GM21737 (cell line): ENCODE measurements at regions not wholly inside any gene's neighbourhood (a gene's known extent, or its start where the extent isn't known, plus 50 kb on each side); places are given as distances from the start of the nearest gene placed in this dataset.
"Not testable (repeated sequence)": the region's sequence is repeated elsewhere in the genome, so short reads cannot be mapped to it uniquely, and the experiment has no call there.

Source experiments
- ATAC-seq: cut with Tn5 transposase; IDR thresholded peaks from one replicate; pipeline ENCODE4 v1.9.1; 2021; ENCODE audit warnings: mild to moderate bottlenecking, moderate library complexity; ENCODE audit not compliant: unreplicated experiment

GRCh38 chr3:72082776-72083462, 298.0 kb upstream of the PROK2 start:
- ATAC-seq, result no peak

GRCh38 chr3:72082186-72082715, 297.3 kb upstream of the PROK2 start:
- ATAC-seq, result peak; percentile 62

- no peak for ATAC-seq
Measured at GRCh38 chr3:72081471-72082185, 296.7 kb upstream of the PROK2 start.

- ATAC-seq, result no peak
Measured at GRCh38 chr3:72080800-72081199, 295.9 kb upstream of the PROK2 start.

- no peak for ATAC-seq
Measured at GRCh38 chr3:72080095-72080494, 295.1 kb upstream of the PROK2 start.

GRCh38 chr3:72079369-72079872, 294.5 kb upstream of the PROK2 start:
- ATAC-seq, result no peak

GRCh38 chr3:72078676-72079368, 293.9 kb upstream of the PROK2 start:
- no peak for ATAC-seq

- peak; percentile 39 for ATAC-seq
Measured at GRCh38 chr3:72077473-72078259, 292.7 kb upstream of the PROK2 start.

GRCh38 chr3:72075848-72076247, 290.9 kb upstream of the PROK2 start:
- not testable (repeated sequence) for ATAC-seq

GRCh38 chr3:72071624-72072023, 286.7 kb upstream of the PROK2 start:
- no peak for ATAC-seq

GRCh38 chr3:72070005-72070404, 285.1 kb upstream of the PROK2 start:
- no peak for ATAC-seq

- ATAC-seq, result no peak
Measured at GRCh38 chr3:72069543-72069942, 284.6 kb upstream of the PROK2 start.

GRCh38 chr3:72068621-72069020, 283.7 kb upstream of the PROK2 start:
- ATAC-seq, result no peak

- no peak for ATAC-seq
Measured at GRCh38 chr3:72067721-72068120, 282.8 kb upstream of the PROK2 start.

- ATAC-seq, result no peak
Measured at GRCh38 chr3:72065872-72066641, 281.1 kb upstream of the PROK2 start.

GRCh38 chr3:72065236-72065635, 280.3 kb upstream of the PROK2 start:
- no peak for ATAC-seq

GRCh38 chr3:72064727-72065126, 279.8 kb upstream of the PROK2 start:
- not testable (repeated sequence) for ATAC-seq

- no peak for ATAC-seq
Measured at GRCh38 chr3:72062017-72062416, 277.1 kb upstream of the PROK2 start.

- ATAC-seq, result no peak
Measured at GRCh38 chr3:72060447-72061034, 275.6 kb upstream of the PROK2 start.
